GM12878 (cell line): ENCODE measurements at regions not wholly inside any gene's neighbourhood (a gene's known extent, or its start where the extent isn't known, plus 50 kb on each side); places are given as distances from the start of the nearest gene placed in this dataset.

Experiments used
- ATAC-seq: fragments of 200-7000 bp; cut with Tn5 transposase; 3 replicates; pipeline ENCODE4 v1.9.1; 2020; ENCODE audit warnings: mild to moderate bottlenecking, moderate library complexity
- BruUV-seq: library from RNA; stranded (reverse); fragments of 400-500 nt; replicated peaks from 2 replicates; lab custom pipeline; 2021; lab: Mats Ljungman, UMichigan
- CTCF ChIA-PET: fragments of 300-600 bp; sonication (Branson Sonifier 250); formaldehyde crosslinking; extraction: SDS; loops from one replicate; lab custom pipeline; 2021; ENCODE audit warnings: inconsistent platforms; lab: Yijun Ruan, JAX
- POLR2A ChIA-PET: fragments of 350-600 bp; formaldehyde crosslinking; extraction: SDS; loops from one replicate; lab custom pipeline; 2021; ENCODE audit warnings: inconsistent platforms; lab: Charles Lee
- RAD21 ChIA-PET: fragments of 300-600 bp; sonication (Branson Sonifier 250); formaldehyde crosslinking; loops from one replicate; lab custom pipeline; 2023; ENCODE audit warnings: antibody characterized with exemption; ENCODE audit not compliant: unreplicated experiment; lab: Charles Lee
- SMC1A ChIA-PET: fragments of 300-600 bp; sonication (Branson Sonifier 250); formaldehyde crosslinking; loops from one replicate; lab custom pipeline; 2023; ENCODE audit not compliant: unreplicated experiment, uncharacterized antibody; lab: Charles Lee
- DNase-seq: peaks from one replicate; pipeline ENCODE4 v3.0.0-alpha.2; 2011; ENCODE audit warnings: low read depth, low spot score
- FAIRE-seq: peaks from 3 replicates; lab custom pipeline; 2011; peaks lifted over from hg19 to GRCh38; lab: Jason Lieb, UNC
- H2AFZ ChIP-seq: 2 replicates; pipeline ENCODE4 v1.6.0; 2011; ENCODE audit warnings: low read depth, low read length, control low read depth; ENCODE audit not compliant: control insufficient read depth
- H3K27ac ChIP-seq: 2 replicates; pipeline ENCODE4 v1.5.1; 2011; ENCODE audit warnings: control low read depth; ENCODE audit not compliant: control insufficient read depth, insufficient read depth
- H3K27me3 ChIP-seq, 2 experiments: replicated peaks in 1 of 2; 2 replicates each; pipeline versions ENCODE4 v1.6.0 to v1.6.1; 2011; ENCODE audit warnings: low read length in 1 of 2; ENCODE audit not compliant: control insufficient read depth in 2 of 2, insufficient read depth in 2 of 2
- H3K36me3 ChIP-seq, 2 experiments: 2 replicates each; pipeline ENCODE4 v1.5.1; 2011; ENCODE audit warnings: low read length in 1 of 2; ENCODE audit not compliant: control insufficient read depth in 2 of 2, insufficient read depth in 2 of 2
- H3K4me1 ChIP-seq: 2 replicates; pipeline ENCODE4 v1.6.1; 2011; ENCODE audit warnings: mild to moderate bottlenecking, low read length, moderate library complexity, mixed read lengths; ENCODE audit not compliant: control insufficient read depth, insufficient read depth
- H3K4me2 ChIP-seq: 2 replicates; pipeline ENCODE4 v1.6.0; 2011; ENCODE audit warnings: control low read depth; ENCODE audit not compliant: control insufficient read depth, insufficient read depth
- H3K4me3 ChIP-seq: fragments of 200-600 bp; sonication (generic); 2 replicates; pipeline ENCODE4 v1.5.1; 2016
- H3K79me2 ChIP-seq: 2 replicates; pipeline ENCODE4 v1.6.0; 2011; ENCODE audit warnings: low read length; ENCODE audit not compliant: control insufficient read depth, insufficient read depth
- H3K9ac ChIP-seq: 2 replicates; pipeline ENCODE4 v1.8.0; 2011; ENCODE audit warnings: low read length, control low read depth, mixed read lengths; ENCODE audit not compliant: control insufficient read depth, insufficient read depth
- H3K9me3 ChIP-seq: replicated peaks from 3 replicates; pipeline ENCODE4 v1.5.1; 2011; ENCODE audit warnings: mild to moderate bottlenecking, low read length; ENCODE audit not compliant: control insufficient read depth, insufficient read depth
- H4K20me1 ChIP-seq: 2 replicates; pipeline ENCODE4 v1.6.0; 2011; ENCODE audit not compliant: control insufficient read depth, insufficient read depth
- ETV6 ChIP-seq, 2 experiments: fragments of 450-650 bp in 1 of 2; IDR thresholded peaks in 1 of 2; conservative IDR thresholded peaks in 1 of 2; 2 replicates each; pipeline ENCODE4 v1.6.1; 2014; ENCODE audit warnings: antibody characterized with exemption in 1 of 2, borderline replicate concordance in 1 of 2, low read depth in 1 of 2, mild to moderate bottlenecking in 1 of 2, moderate library complexity in 1 of 2
- HDAC2 ChIP-seq: fragments of 200-600 bp; sonication (generic); IDR thresholded peaks from 2 replicates; pipeline ENCODE4 v1.6.1; 2017
- RELB ChIP-seq: fragments of 450-650 bp; IDR thresholded peaks from 2 replicates; pipeline ENCODE4 v1.6.1; 2017; ENCODE audit warnings: low read depth, mild to moderate bottlenecking, moderate library complexity
- RFX5 ChIP-seq: IDR thresholded peaks from 2 replicates; pipeline ENCODE4 v1.6.1; 2011; ENCODE audit warnings: low read depth, low read length, improper control_type of control experiment
- SPI1 ChIP-seq: IDR thresholded peaks from 2 replicates; pipeline ENCODE4 v1.6.1; 2011; ENCODE audit warnings: low read depth, mild to moderate bottlenecking, low read length, moderate library complexity, borderline replicate concordance; ENCODE audit not compliant: insufficient read depth
- SREBF2 ChIP-seq: IDR thresholded peaks from 2 replicates; pipeline ENCODE4 v1.6.1; 2012; ENCODE audit warnings: mild to moderate bottlenecking, low read length
- ZNF24 ChIP-seq: fragments of 450-650 bp; IDR thresholded peaks from 2 replicates; pipeline ENCODE4 v1.6.1; 2017; ENCODE audit warnings: antibody characterized with exemption, mild to moderate bottlenecking
- ZNF274 ChIP-seq: IDR thresholded peaks from one replicate; pipeline ENCODE4 v1.8.0; 2011; ENCODE audit not compliant: insufficient read length, insufficient read depth
- WGBS: methylation state at CpG from one replicate; pipeline ENCODE4 v1.1.6; 2016; ENCODE audit warnings: low lambda C conversion rate; ENCODE audit not compliant: insufficient replicate concordance, insufficient coverage; ENCODE audit errors: missing lambda C conversion rate; 5-methylcytosine and 5-hydroxymethylcytosine counted together
- in situ Hi-C: fragments of 300-500 bp; cut with MboI; formaldehyde crosslinking; loops from 9 replicates; pipeline ENCODE4 v1.14.3; 2018; ENCODE audit warnings: mixed read lengths
- intact Hi-C: fragments of 100-400 bp; cut with micrococcal nuclease; formaldehyde crosslinking; loops from one replicate; pipeline ENCODE4 v1.14.2; 2022; ENCODE audit not compliant: unreplicated experiment
- TF ChIP-seq, protein P1 (sequence below): fragments of 450-650 bp; IDR thresholded peaks from 2 replicates; pipeline ENCODE4 v1.6.1; 2017; ENCODE audit warnings: borderline replicate concordance
- TF ChIP-seq, protein P2 (sequence below): fragments of 450-650 bp; IDR thresholded peaks from 2 replicates; pipeline ENCODE4 v1.6.1; 2017; ENCODE audit warnings: mild to moderate bottlenecking
- TF ChIP-seq, protein P3 (sequence below): IDR thresholded peaks from 2 replicates; pipeline ENCODE4 v1.6.1; 2011; ENCODE audit warnings: low read depth, mild to moderate bottlenecking, low read length, moderate library complexity, borderline replicate concordance; ENCODE audit errors: extremely low read depth
- TF ChIP-seq, protein P4 (sequence below): fragments of 450-650 bp; IDR thresholded peaks from 2 replicates; pipeline ENCODE4 v1.6.1; 2016; ENCODE audit warnings: mild to moderate bottlenecking

- CTCF ChIA-PET: interaction anchor here (0.7 kb wide), 1 partner anchor 1618 kb away, joined by 3 read pairs; no protein-coding TSS in a partner anchor
- TF ChIP-seq HDAC2: no peak
- TF ChIP-seq, protein P1, sequence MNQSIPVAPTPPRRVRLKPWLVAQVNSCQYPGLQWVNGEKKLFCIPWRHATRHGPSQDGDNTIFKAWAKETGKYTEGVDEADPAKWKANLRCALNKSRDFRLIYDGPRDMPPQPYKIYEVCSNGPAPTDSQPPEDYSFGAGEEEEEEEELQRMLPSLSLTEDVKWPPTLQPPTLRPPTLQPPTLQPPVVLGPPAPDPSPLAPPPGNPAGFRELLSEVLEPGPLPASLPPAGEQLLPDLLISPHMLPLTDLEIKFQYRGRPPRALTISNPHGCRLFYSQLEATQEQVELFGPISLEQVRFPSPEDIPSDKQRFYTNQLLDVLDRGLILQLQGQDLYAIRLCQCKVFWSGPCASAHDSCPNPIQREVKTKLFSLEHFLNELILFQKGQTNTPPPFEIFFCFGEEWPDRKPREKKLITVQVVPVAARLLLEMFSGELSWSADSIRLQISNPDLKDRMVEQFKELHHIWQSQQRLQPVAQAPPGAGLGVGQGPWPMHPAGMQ: no peak
- no peak for TF ChIP-seq RELB
- TF ChIP-seq, protein P2, sequence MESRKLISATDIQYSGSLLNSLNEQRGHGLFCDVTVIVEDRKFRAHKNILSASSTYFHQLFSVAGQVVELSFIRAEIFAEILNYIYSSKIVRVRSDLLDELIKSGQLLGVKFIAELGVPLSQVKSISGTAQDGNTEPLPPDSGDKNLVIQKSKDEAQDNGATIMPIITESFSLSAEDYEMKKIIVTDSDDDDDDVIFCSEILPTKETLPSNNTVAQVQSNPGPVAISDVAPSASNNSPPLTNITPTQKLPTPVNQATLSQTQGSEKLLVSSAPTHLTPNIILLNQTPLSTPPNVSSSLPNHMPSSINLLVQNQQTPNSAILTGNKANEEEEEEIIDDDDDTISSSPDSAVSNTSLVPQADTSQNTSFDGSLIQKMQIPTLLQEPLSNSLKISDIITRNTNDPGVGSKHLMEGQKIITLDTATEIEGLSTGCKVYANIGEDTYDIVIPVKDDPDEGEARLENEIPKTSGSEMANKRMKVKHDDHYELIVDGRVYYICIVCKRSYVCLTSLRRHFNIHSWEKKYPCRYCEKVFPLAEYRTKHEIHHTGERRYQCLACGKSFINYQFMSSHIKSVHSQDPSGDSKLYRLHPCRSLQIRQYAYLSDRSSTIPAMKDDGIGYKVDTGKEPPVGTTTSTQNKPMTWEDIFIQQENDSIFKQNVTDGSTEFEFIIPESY: no peak
- no peak for TF ChIP-seq ETV6 (conservative IDR thresholded peaks at IDR 0.05 in 1 of 2, IDR thresholded peaks at IDR 0.05 in 1 of 2; ENCODE audit: borderline replicate concordance in 1 of 2, low read depth in 1 of 2)
- TF ChIP-seq RFX5: no peak
- TF ChIP-seq, protein P3, sequence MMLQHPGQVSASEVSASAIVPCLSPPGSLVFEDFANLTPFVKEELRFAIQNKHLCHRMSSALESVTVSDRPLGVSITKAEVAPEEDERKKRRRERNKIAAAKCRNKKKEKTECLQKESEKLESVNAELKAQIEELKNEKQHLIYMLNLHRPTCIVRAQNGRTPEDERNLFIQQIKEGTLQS: no peak
- no peak for TF ChIP-seq ZNF274
- TF ChIP-seq, protein P4, sequence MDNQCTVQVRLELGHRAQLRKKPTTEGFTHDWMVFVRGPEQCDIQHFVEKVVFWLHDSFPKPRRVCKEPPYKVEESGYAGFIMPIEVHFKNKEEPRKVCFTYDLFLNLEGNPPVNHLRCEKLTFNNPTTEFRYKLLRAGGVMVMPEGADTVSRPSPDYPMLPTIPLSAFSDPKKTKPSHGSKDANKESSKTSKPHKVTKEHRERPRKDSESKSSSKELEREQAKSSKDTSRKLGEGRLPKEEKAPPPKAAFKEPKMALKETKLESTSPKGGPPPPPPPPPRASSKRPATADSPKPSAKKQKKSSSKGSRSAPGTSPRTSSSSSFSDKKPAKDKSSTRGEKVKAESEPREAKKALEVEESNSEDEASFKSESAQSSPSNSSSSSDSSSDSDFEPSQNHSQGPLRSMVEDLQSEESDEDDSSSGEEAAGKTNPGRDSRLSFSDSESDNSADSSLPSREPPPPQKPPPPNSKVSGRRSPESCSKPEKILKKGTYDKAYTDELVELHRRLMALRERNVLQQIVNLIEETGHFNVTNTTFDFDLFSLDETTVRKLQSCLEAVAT: no peak
- no peak for TF ChIP-seq ZNF24
- TF ChIP-seq SREBF2: no peak
- no peak for TF ChIP-seq SPI1
- POLR2A ChIA-PET: interaction anchor here (0.6 kb wide), 2 partner anchors 263 to 658 kb away, joined by 5 to 8 read pairs; no protein-coding TSS in a partner anchor
- FAIRE-seq (no peak), DNase-seq (no peak), ATAC-seq (no peak)
- H3K9ac ChIP-seq: no peak overlapping the region
- H3K4me2 ChIP-seq: no peak overlapping the region
- in situ Hi-C loops: no loop called here
- H3K27me3 ChIP-seq: no peaks in the 10 kb centered on the region
- SMC1A ChIA-PET: interaction anchor here (1.0 kb wide), 1 partner anchor 36 kb away, joined by 3 read pairs; no protein-coding TSS in a partner anchor
- no peaks in the 10 kb centered on the region for H3K4me1 ChIP-seq
- 33% methylated on average over 1 of the region's 1 CpG for WGBS
- H3K27ac ChIP-seq: no peak overlapping the region
- no peak overlapping the region for H2AFZ ChIP-seq
- RAD21 ChIA-PET: no interaction called here
- no TSS peak for BruUV-seq
- no peaks in the 10 kb centered on the region for H3K36me3 ChIP-seq
- intact Hi-C loops: no loop called here
- H3K4me3 ChIP-seq: no peak overlapping the region
- no peaks in the 10 kb centered on the region for H3K9me3 ChIP-seq
- H4K20me1 ChIP-seq: no peaks in the 10 kb centered on the region
- H3K79me2 ChIP-seq: no peaks in the 10 kb centered on the region
Observed at GRCh38 chr20:12090920-12091319, 173.2 kb downstream of the BTBD3 start.
